A673 (cell line): ENCODE measurements at regions not wholly inside any gene's neighbourhood (a gene's known extent, or its start where the extent isn't known, plus 50 kb on each side); places are given as distances from the start of the nearest gene placed in this dataset.

Source experiments
- BruUV-seq: library from RNA; stranded (reverse); fragments of 400-500 nt; replicated peaks from 2 replicates; lab custom pipeline; 2021; lab: Mats Ljungman, UMichigan
- CTCF ChIA-PET: fragments of 300-600 bp; sonication (Branson Sonifier 250); formaldehyde crosslinking; loops from one replicate; lab custom pipeline; 2022; ENCODE audit warnings: antibody characterized with exemption; lab: Charles Lee
- POLR2A ChIA-PET: fragments of 300-600 bp; sonication (Branson Sonifier 250); formaldehyde crosslinking; loops from one replicate; lab custom pipeline; 2022; ENCODE audit warnings: antibody characterized with exemption; ENCODE audit not compliant: low non-redundant PET; lab: Charles Lee
- DNase-seq: peaks from one replicate; pipeline ENCODE4 v3.0.0-alpha.2; 2015; ENCODE audit warnings: low spot score
- H3K27ac ChIP-seq: fragments of 200-600 bp; sonication (generic); 2 replicates; pipeline ENCODE4 v1.5.1; 2016; ENCODE audit warnings: mixed run types, low read depth, mild to moderate bottlenecking, mixed read lengths, antibody characterized with exemption, low read length; ENCODE audit not compliant: poor library complexity, severe bottlenecking
- H3K27me3 ChIP-seq: fragments of 200-600 bp; sonication (generic); replicated peaks from 2 replicates; pipeline ENCODE4 v1.6.1; 2017; ENCODE audit warnings: mixed run types, low read depth, mild to moderate bottlenecking, mixed read lengths, antibody characterized with exemption, low read length; ENCODE audit not compliant: insufficient read depth, poor library complexity
- H3K36me3 ChIP-seq: fragments of 200-600 bp; sonication (generic); 2 replicates; pipeline ENCODE4 v1.6.1; 2016; ENCODE audit warnings: mixed run types, mild to moderate bottlenecking, mixed read lengths, antibody characterized with exemption, low read length; ENCODE audit not compliant: insufficient read depth, poor library complexity, severe bottlenecking
- H3K4me1 ChIP-seq: fragments of 200-600 bp; sonication (generic); 2 replicates; pipeline ENCODE4 v1.6.1; 2017; ENCODE audit warnings: mixed run types, mild to moderate bottlenecking, mixed read lengths, antibody characterized with exemption, low read length; ENCODE audit not compliant: insufficient read depth, poor library complexity, severe bottlenecking
- H3K4me3 ChIP-seq: fragments of 200-600 bp; sonication (generic); 2 replicates; pipeline ENCODE4 v1.5.1; 2016; ENCODE audit warnings: low read depth, mixed run types, mild to moderate bottlenecking, mixed read lengths, low read length; ENCODE audit not compliant: poor library complexity, severe bottlenecking
- H3K9me3 ChIP-seq: fragments of 200-600 bp; sonication (generic); 2 replicates; pipeline ENCODE4 v1.6.1; 2016; ENCODE audit warnings: mixed run types, low read depth, mild to moderate bottlenecking, mixed read lengths, antibody characterized with exemption, low read length; ENCODE audit not compliant: poor library complexity, severe bottlenecking
- CTCF ChIP-seq: fragments of 300-800, 200-600 bp; sonication (generic); conservative IDR thresholded peaks from 2 replicates; pipeline ENCODE4 v1.5.1; 2017; ENCODE audit warnings: low read depth, mild to moderate bottlenecking, antibody characterized with exemption, low read length, moderate library complexity, mixed read lengths
- EZH2 ChIP-seq: fragments of 200-600 bp; sonication (generic); IDR thresholded peaks from 2 replicates; pipeline ENCODE4 v1.6.1; 2017; ENCODE audit warnings: borderline replicate concordance, low read depth, mild to moderate bottlenecking, mixed read lengths, antibody characterized with exemption, low read length; ENCODE audit not compliant: poor library complexity, severe bottlenecking
- intact Hi-C: fragments of 100-400 bp; cut with micrococcal nuclease; formaldehyde crosslinking; loops from one replicate; pipeline ENCODE4 v1.10.0; 2022; ENCODE audit not compliant: unreplicated experiment

GRCh38 chr2:219798430-219798829, 171.0 kb downstream of the SLC4A3 start:
- CTCF ChIA-PET = no interaction called here
- BruUV-seq = no TSS peak
- intact Hi-C loops = no loop called here

GRCh38 chr2:219803294-219803693, 175.9 kb downstream of the SLC4A3 start:
- Histone ChIP-seq H3K4me3 (no peak overlapping the region), H3K27me3 (no peaks in the 10 kb centered on the region), H3K9me3 (no peaks in the 10 kb centered on the region), H3K27ac (no peak overlapping the region), H3K4me1 (no peaks in the 10 kb centered on the region), H3K36me3 (no peaks in the 10 kb centered on the region)
- ChIA-PET POLR2A (no interaction called here), CTCF (no interaction called here)
- TF ChIP-seq CTCF (no peak), EZH2 (no peak)
- BruUV-seq = no TSS peak
- intact Hi-C loops = no loop called here
- no peak for DNase-seq

More at GRCh38 chr2:219798430-219798829, 171.0 kb downstream of the SLC4A3 start:
- TF ChIP-seq EZH2 = no peak
- no peak for TF ChIP-seq CTCF
- no peak for DNase-seq
- no peaks in the 10 kb centered on the region for H3K4me1 ChIP-seq
- H3K4me3 ChIP-seq = no peak overlapping the region
- peaks cover 5% of the 10 kb centered on the region for H3K27me3 ChIP-seq
- POLR2A ChIA-PET = interaction anchor here (0.6 kb wide), 1 partner anchor 34 kb away, joined by 3 read pairs; no protein-coding TSS in a partner anchor
- H3K36me3 ChIP-seq = no peaks in the 10 kb centered on the region
- H3K27ac ChIP-seq = no peak overlapping the region
- no peaks in the 10 kb centered on the region for H3K9me3 ChIP-seq

- no peaks in the 10 kb centered on the region for H3K36me3 ChIP-seq
- ChIA-PET CTCF (no interaction called here), POLR2A (no interaction called here)
- no TSS peak for BruUV-seq
- no peak overlapping the region for H3K4me3 ChIP-seq
- intact Hi-C loops = no loop called here
- H3K27ac ChIP-seq = no peak overlapping the region
- no peak for DNase-seq
- H3K27me3 ChIP-seq = no peaks in the 10 kb centered on the region
- peaks cover 5% of the 10 kb centered on the region for H3K9me3 ChIP-seq
- no peak for TF ChIP-seq CTCF
- TF ChIP-seq EZH2 = no peak
- H3K4me1 ChIP-seq = no peaks in the 10 kb centered on the region
Measured at GRCh38 chr2:219810895-219811294, 183.5 kb downstream of the SLC4A3 start.
